GM12891 (cell line): ENCODE measurements at regions not wholly inside any gene's neighbourhood (a gene's known extent, or its start where the extent isn't known, plus 50 kb on each side); places are given as distances from the start of the nearest gene placed in this dataset.

ENCODE experiments used
- POLR2AphosphoS5 ChIP-seq: IDR thresholded peaks from 2 replicates; pipeline ENCODE4 v1.6.1; 2011; ENCODE audit warnings: low read depth, low read length, control low read depth
- SPI1 ChIP-seq: IDR thresholded peaks from 2 replicates; pipeline ENCODE4 v1.6.1; 2011; ENCODE audit warnings: low read depth, low read length, control low read depth
- TAF1 ChIP-seq: IDR thresholded peaks from 2 replicates; pipeline ENCODE4 v1.6.1; 2011; ENCODE audit warnings: low read depth, low read length, control low read depth

DNA sequence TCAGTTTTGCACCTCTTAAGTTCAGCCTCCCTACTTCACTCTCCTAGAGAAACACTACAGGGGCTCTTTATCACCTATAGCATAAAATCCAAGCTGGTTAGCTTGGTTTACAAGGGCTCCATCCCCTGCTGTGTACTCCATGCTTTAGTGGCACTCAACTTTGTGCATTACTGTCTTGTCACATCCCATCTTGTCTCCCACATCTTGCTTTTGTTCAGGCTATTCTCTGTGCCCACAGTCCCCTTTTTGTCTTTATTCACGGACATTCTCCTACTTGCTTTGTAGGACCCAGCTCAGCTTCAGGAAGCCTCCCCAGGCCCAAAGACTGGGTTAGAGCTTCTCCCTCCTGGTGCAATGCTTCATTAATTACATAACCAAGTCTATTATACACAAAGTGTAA is 107.9 kb upstream of the SPACA1 start:
- TF ChIP-seq POLR2AphosphoS5, result no peak
- no peak for TF ChIP-seq SPI1
- TF ChIP-seq TAF1, result no peak
